K562 (cell line): ENCODE measurements at regions not wholly inside any gene's neighbourhood (a gene's known extent, or its start where the extent isn't known, plus 50 kb on each side); places are given as distances from the start of the nearest gene placed in this dataset.

Experiments used
- ATAC-seq: fragments of 200-7000 bp; cut with Tn5 transposase; 3 replicates; pipeline ENCODE4 v1.9.1; 2020; ENCODE audit warnings: moderate library complexity
- BruUV-seq: library from RNA; stranded (reverse); fragments of 400-500 nt; replicated peaks from 2 replicates; lab custom pipeline; 2021; lab: Mats Ljungman, UMichigan
- CTCF ChIA-PET: fragments of 300-600 bp; formaldehyde crosslinking; extraction: SDS; loops from one replicate; lab custom pipeline; 2021; ENCODE audit warnings: low intra/inter-chr PET ratio; lab: Yijun Ruan, JAX
- POLR2A ChIA-PET: fragments of 300-600, 350-650 bp; sonication (Branson Sonifier 250); formaldehyde crosslinking; extraction: SDS; loops from one replicate; lab custom pipeline; 2021; ENCODE audit warnings: antibody characterized with exemption, inconsistent platforms; lab: Yijun Ruan, JAX
- DNase-seq, 4 experiments: peaks; one replicate each; pipeline versions ENCODE4 v3.0.0 to v3.0.0-alpha.2; 2011 to 2018; ENCODE audit warnings: low spot score in 3 of 4, mixed read lengths in 3 of 4; ENCODE audit errors: extremely low read depth in 1 of 4
- FAIRE-seq: peaks from 2 replicates; lab custom pipeline; 2011; peaks lifted over from hg19 to GRCh38; lab: Jason Lieb, UNC
- H2AFZ ChIP-seq: 2 replicates; pipeline ENCODE4 v1.6.0; 2011; ENCODE audit warnings: low read depth, low read length, control low read depth, inconsistent platforms
- H3K27ac ChIP-seq: fragments of 200-600 bp; 3 replicates; pipeline ENCODE4 v1.8.0; 2011; ENCODE audit warnings: low read depth, mild to moderate bottlenecking, control low read depth, inconsistent platforms, low read length, moderate library complexity, mixed read lengths; ENCODE audit errors: extremely low read depth
- H3K27me3 ChIP-seq, 2 experiments: fragments of 300-600 bp in 1 of 2; 2 replicates in 1 of 2; 3 replicates in 1 of 2; pipeline versions ENCODE4 v1.6.0 to v1.8.0; 2011; ENCODE audit warnings: inconsistent platforms in 2 of 2, low read length in 2 of 2, mild to moderate bottlenecking in 1 of 2, mixed read lengths in 1 of 2, moderate library complexity in 1 of 2; ENCODE audit not compliant: control insufficient read depth in 2 of 2, insufficient read depth in 2 of 2
- H3K36me3 ChIP-seq: fragments of 300-600 bp; 3 replicates; pipeline ENCODE4 v1.8.0; 2011; ENCODE audit warnings: mild to moderate bottlenecking, low read length, inconsistent platforms; ENCODE audit not compliant: control insufficient read depth, insufficient read depth
- H3K4me1 ChIP-seq, 2 experiments: fragments of 200-600 bp in 1 of 2; replicated peaks in 1 of 2; 2 replicates in 1 of 2; 3 replicates in 1 of 2; pipeline versions ENCODE4 v1.5.1 to v1.8.0; 2011; ENCODE audit warnings: inconsistent platforms in 2 of 2, low read length in 2 of 2, mild to moderate bottlenecking in 1 of 2, mixed read lengths in 1 of 2, moderate library complexity in 1 of 2; ENCODE audit not compliant: control insufficient read depth in 2 of 2, insufficient read depth in 2 of 2
- H3K4me2 ChIP-seq: 2 replicates; pipeline ENCODE4 v1.6.1; 2011; ENCODE audit warnings: low read length, control low read depth, inconsistent platforms, mixed read lengths; ENCODE audit not compliant: insufficient read depth
- H3K4me3 ChIP-seq: fragments of 200-600 bp; sonication (generic), shearing (Covaris generic); 2 replicates; pipeline ENCODE4 v1.5.1; 2016; ENCODE audit warnings: control low read depth, inconsistent platforms
- H3K79me2 ChIP-seq: fragments of 200-600 bp; 3 replicates; pipeline ENCODE4 v1.8.0; 2011; ENCODE audit warnings: low read length, inconsistent platforms; ENCODE audit not compliant: control insufficient read depth, insufficient read depth
- H3K9ac ChIP-seq, 2 experiments: 2 replicates each; pipeline versions ENCODE4 v1.6.0 to v1.6.1; 2011; ENCODE audit warnings: low read depth in 2 of 2, low read length in 2 of 2, control low read depth in 1 of 2, inconsistent platforms in 1 of 2, mild to moderate bottlenecking in 1 of 2, mixed read lengths in 1 of 2; ENCODE audit not compliant: insufficient read depth in 1 of 2
- H3K9me1 ChIP-seq: one replicate; pipeline ENCODE4 v1.6.0; 2011; ENCODE audit warnings: inconsistent platforms, mild to moderate bottlenecking, low read length, moderate library complexity; ENCODE audit not compliant: control insufficient read depth, insufficient read depth
- H3K9me3 ChIP-seq: replicated peaks from 2 replicates; pipeline ENCODE4 v1.5.1; 2011; ENCODE audit warnings: low read depth, low read length, inconsistent platforms; ENCODE audit not compliant: control insufficient read depth, insufficient read depth
- H4K20me1 ChIP-seq: replicated peaks from 2 replicates; pipeline ENCODE4 v1.6.1; 2011; ENCODE audit warnings: low read length, inconsistent platforms, mixed read lengths; ENCODE audit not compliant: control insufficient read depth, insufficient read depth
- RBBP5 ChIP-seq: fragments of 200-600 bp; sonication (generic); IDR thresholded peaks from 2 replicates; pipeline ENCODE4 v1.6.1; 2012; ENCODE audit warnings: borderline replicate concordance, mild to moderate bottlenecking, low read length, control low read depth, inconsistent platforms; ENCODE audit not compliant: insufficient read depth, poor library complexity, severe bottlenecking
- ZBTB33 ChIP-seq: sonication (generic); formaldehyde crosslinking; IDR thresholded peaks from 2 replicates; pipeline ENCODE4 v1.8.1; 2023; ENCODE audit warnings: mild to moderate bottlenecking, missing genetic modification reagents
- ZNF146 ChIP-seq: IDR thresholded peaks from one replicate; pipeline ENCODE4 v1.6.1; 2018; ENCODE audit warnings: missing compliant biosample characterization; ENCODE audit not compliant: unreplicated experiment
- ZNF174 ChIP-seq: fragments of 250-450 bp; sonication (Bioruptor Pico); IDR thresholded peaks from 2 replicates; pipeline ENCODE4 v1.4.0; 2020; ENCODE audit warnings: mild to moderate bottlenecking
- ZNF696 ChIP-seq: fragments of 250-450 bp; sonication (Bioruptor Pico); conservative IDR thresholded peaks from 2 replicates; pipeline ENCODE4 v1.4.0; 2020; ENCODE audit warnings: mild to moderate bottlenecking, moderate library complexity
- WGBS: fragments of 100-300 bp; shearing (Covaris generic); methylation state at CpG from one replicate; pipeline ENCODE4 v1.1.6; 2016; ENCODE audit warnings: low coverage, mixed read lengths; ENCODE audit not compliant: insufficient coverage; ENCODE audit errors: missing lambda C conversion rate; 5-methylcytosine and 5-hydroxymethylcytosine counted together
- in situ Hi-C: fragments of 300-500 bp; cut with MboI; formaldehyde crosslinking; loops from 4 replicates; pipeline ENCODE4 v1.15.0; 2018; ENCODE audit warnings: inconsistent platforms, mixed read lengths
- intact Hi-C: fragments of 100-400 bp; cut with micrococcal nuclease; formaldehyde crosslinking; loops from 2 replicates; pipeline ENCODE4 v1.14.2; 2022

GRCh38 chr16:66131156-66131807 lies 235.2 kb upstream of the CDH5 start (continued):
- TF ChIP-seq RBBP5 = no peak

DNA sequence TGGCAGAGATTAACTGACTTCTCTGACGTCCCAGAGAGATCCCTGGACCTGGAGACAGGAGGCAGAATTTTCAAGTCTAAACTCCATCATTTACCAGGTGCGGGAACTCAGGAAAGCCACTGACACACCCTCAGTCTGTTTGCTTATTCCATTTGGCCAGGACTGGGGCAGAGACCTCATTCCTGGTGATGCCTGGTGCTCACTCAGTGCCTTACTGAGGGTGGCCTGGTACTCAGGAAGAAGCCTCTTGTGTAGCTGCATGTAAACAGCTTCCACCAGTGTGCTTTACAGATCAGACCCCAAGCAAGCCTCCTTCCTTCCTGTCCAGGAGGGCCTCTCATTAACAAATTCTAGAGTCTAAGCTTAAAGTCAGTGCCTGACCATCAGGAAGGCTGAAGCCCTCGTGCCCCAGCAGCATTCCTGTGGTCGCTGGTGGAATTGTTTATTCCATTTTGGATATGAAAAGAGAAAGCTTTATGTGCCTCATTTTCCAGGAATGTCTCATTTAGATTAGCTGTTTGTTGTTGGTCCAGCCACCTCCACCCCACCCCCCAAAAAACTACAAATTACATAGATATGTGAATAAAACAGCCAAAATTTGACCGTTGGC lies 236.1 kb upstream of the CDH5 start:
- POLR2A ChIA-PET = no interaction called here
- Histone ChIP-seq H3K27ac (no peak overlapping the region), H3K4me1 (no peaks in the 10 kb centered on the region), H3K79me2 (no peaks in the 10 kb centered on the region), H3K4me2 (no peak overlapping the region), H3K27me3 (peaks cover 18 to 39% of the 10 kb centered on the region in 2 experiments; a peak in 4 of 5 replicates), H2AFZ (no peak overlapping the region), H3K4me3 (no peak overlapping the region), H3K36me3 (no peaks in the 10 kb centered on the region), H3K9me3 (no peaks in the 10 kb centered on the region), H4K20me1 (no peaks in the 10 kb centered on the region), H3K9ac (no peak overlapping the region), H3K9me1 (no peaks in the 10 kb centered on the region)
- FAIRE-seq = no peak
- no TSS peak for BruUV-seq
- WGBS = 1% methylated on average over 5 of the region's 5 CpGs
- ATAC-seq = no peak
- intact Hi-C loops (no loop called here), in situ Hi-C loops (no loop called here)
- no peak for TF ChIP-seq ZBTB33 (CRISPR knock-in tag)
- TF ChIP-seq ZNF174 (CRISPR knock-in tag) = no peak
- TF ChIP-seq ZNF696 = no peak
- TF ChIP-seq ZNF146 = no peak
- CTCF ChIA-PET = no interaction called here
- DNase-seq = no peak
